ENCODE measurements at regions not wholly inside any gene's neighbourhood (a gene's known extent, or its start where the extent isn't known, plus 50 kb on each side); places are given as distances from the start of the nearest gene placed in this dataset.

- H3K36me3 ChIP-seq (ENCODE audit: insufficient read depth, low read length, poor library complexity, severe bottlenecking) = no peaks in the 10 kb centered on the region
- ChIA-PET POLR2A (ENCODE audit: low non-redundant PET) (no interaction called here), CTCF (no interaction called here)
- no TSS peak for BruUV-seq (replicated peaks)
- H3K9me3 ChIP-seq (ENCODE audit: low read depth, low read length, poor library complexity, severe bottlenecking) = peaks cover 24% of the 10 kb centered on the region
- no peak for DNase-seq (ENCODE audit: low spot score)
- no peaks in the 10 kb centered on the region for H3K4me1 ChIP-seq (ENCODE audit: insufficient read depth, low read length, poor library complexity, severe bottlenecking)
- H3K27ac ChIP-seq (ENCODE audit: low read depth, low read length, poor library complexity, severe bottlenecking) = no peak overlapping the region
- H3K27me3 ChIP-seq (replicated peaks; ENCODE audit: insufficient read depth, low read depth, low read length, poor library complexity) = no peaks in the 10 kb centered on the region
- H3K4me3 ChIP-seq (ENCODE audit: low read depth, low read length, poor library complexity, severe bottlenecking) = no peak overlapping the region
- intact Hi-C loops (cut with micrococcal nuclease; ENCODE audit: unreplicated experiment) = no loop called here
- TF ChIP-seq EZH2 (IDR thresholded peaks at IDR 0.05; ENCODE audit: borderline replicate concordance, low read depth, low read length, poor library complexity, severe bottlenecking) (no peak), CTCF (conservative IDR thresholded peaks at IDR 0.05; ENCODE audit: low read depth, low read length) (no peak)
These were observed 580.7 kb upstream of the GJE1 start for GRCh38 chr6:141552031-141552430.

GRCh38 chr6:141551318-141551717, 581.4 kb upstream of the GJE1 start:
- Histone ChIP-seq H3K9me3 (ENCODE audit: low read depth, low read length, poor library complexity, severe bottlenecking) (peaks cover 29% of the 10 kb centered on the region), H3K27ac (ENCODE audit: low read depth, low read length, poor library complexity, severe bottlenecking) (no peak overlapping the region), H3K27me3 (replicated peaks; ENCODE audit: insufficient read depth, low read depth, low read length, poor library complexity) (no peaks in the 10 kb centered on the region), H3K4me1 (ENCODE audit: insufficient read depth, low read length, poor library complexity, severe bottlenecking) (no peaks in the 10 kb centered on the region), H3K4me3 (ENCODE audit: low read depth, low read length, poor library complexity, severe bottlenecking) (no peak overlapping the region), H3K36me3 (ENCODE audit: insufficient read depth, low read length, poor library complexity, severe bottlenecking) (no peaks in the 10 kb centered on the region)
- peak; percentile 28 for DNase-seq (ENCODE audit: low spot score)
- ChIA-PET POLR2A (ENCODE audit: low non-redundant PET) (no interaction called here), CTCF (no interaction called here)
- no peak for TF ChIP-seq EZH2 (IDR thresholded peaks at IDR 0.05; ENCODE audit: borderline replicate concordance, low read depth, low read length, poor library complexity, severe bottlenecking)
- TF ChIP-seq CTCF (conservative IDR thresholded peaks at IDR 0.05; ENCODE audit: low read depth, low read length) = no peak
- no TSS peak for BruUV-seq (replicated peaks)
- intact Hi-C loops (cut with micrococcal nuclease; ENCODE audit: unreplicated experiment) = no loop called here

GRCh38 chr6:141550471-141550870, 582.3 kb upstream of the GJE1 start:
- intact Hi-C loops (cut with micrococcal nuclease; ENCODE audit: unreplicated experiment) = no loop called here
- Histone ChIP-seq H3K27ac (ENCODE audit: low read depth, low read length, poor library complexity, severe bottlenecking) (no peak overlapping the region), H3K9me3 (ENCODE audit: low read depth, low read length, poor library complexity, severe bottlenecking) (peaks cover 29% of the 10 kb centered on the region), H3K4me3 (ENCODE audit: low read depth, low read length, poor library complexity, severe bottlenecking) (no peak overlapping the region), H3K36me3 (ENCODE audit: insufficient read depth, low read length, poor library complexity, severe bottlenecking) (no peaks in the 10 kb centered on the region), H3K27me3 (replicated peaks; ENCODE audit: insufficient read depth, low read depth, low read length, poor library complexity) (no peaks in the 10 kb centered on the region), H3K4me1 (ENCODE audit: insufficient read depth, low read length, poor library complexity, severe bottlenecking) (no peaks in the 10 kb centered on the region)
- no TSS peak for BruUV-seq (replicated peaks)
- TF ChIP-seq EZH2 (IDR thresholded peaks at IDR 0.05; ENCODE audit: borderline replicate concordance, low read depth, low read length, poor library complexity, severe bottlenecking) (no peak), CTCF (conservative IDR thresholded peaks at IDR 0.05; ENCODE audit: low read depth, low read length) (no peak)
- no peak for DNase-seq (ENCODE audit: low spot score)
- POLR2A ChIA-PET (ENCODE audit: low non-redundant PET) = no interaction called here
- CTCF ChIA-PET = no interaction called here

All from A673 (cell line).